C4-2B (cell line): ENCODE measurements at regions not wholly inside any gene's neighbourhood (a gene's known extent, or its start where the extent isn't known, plus 50 kb on each side); places are given as distances from the start of the nearest gene placed in this dataset.

Experiments
- CTCF ChIP-seq: fragments of 450-650 bp; conservative IDR thresholded peaks from 2 replicates; pipeline ENCODE4 v1.5.1; 2017; ENCODE audit warnings: mild to moderate bottlenecking
- ZFX ChIP-seq: fragments of 450-650 bp; IDR thresholded peaks from 2 replicates; pipeline ENCODE4 v1.6.1; 2017

GRCh38 chr1:219712506-219712905, 99.6 kb upstream of the ZC3H11B start:
- no peak for TF ChIP-seq CTCF
- no peak for TF ChIP-seq ZFX
